Neural progenitor cell (in vitro differentiated cells): ENCODE measurements at regions not wholly inside any gene's neighbourhood (a gene's known extent, or its start where the extent isn't known, plus 50 kb on each side); places are given as distances from the start of the nearest gene placed in this dataset.
A peak's percentile ranks its signal among the peaks of the same experiment; 100 is the strongest.

ENCODE experiments used
- DNase-seq: peaks from one replicate; pipeline ENCODE4 v3.0.0-alpha.2; 2016; ENCODE audit warnings: low spot score
- H2AFZ ChIP-seq: fragments of 200-600 bp; sonication (generic); replicated peaks from 2 replicates; pipeline ENCODE4 v1.6.1; 2016; ENCODE audit warnings: antibody characterized with exemption
- H3F3A ChIP-seq: fragments of 200-600 bp; sonication (generic); 2 replicates; pipeline ENCODE4 v1.6.1; 2016; ENCODE audit warnings: antibody characterized with exemption, low read depth
- H3K27ac ChIP-seq: fragments of 200-600 bp; sonication (generic); 2 replicates; pipeline ENCODE4 v1.5.1; 2016; ENCODE audit warnings: mild to moderate bottlenecking
- H3K27me3 ChIP-seq: fragments of 200-600 bp; sonication (generic); 2 replicates; pipeline ENCODE4 v1.6.1; 2016; ENCODE audit warnings: mild to moderate bottlenecking, moderate library complexity
- H3K36me3 ChIP-seq: fragments of 200-600 bp; sonication (generic); 2 replicates; pipeline ENCODE4 v1.5.1; 2016
- H3K4me1 ChIP-seq: fragments of 200-600 bp; sonication (generic); 2 replicates; pipeline ENCODE4 v1.6.1; 2016; ENCODE audit warnings: mixed run types
- H3K4me2 ChIP-seq: fragments of 200-600 bp; sonication (generic); 2 replicates; pipeline ENCODE4 v1.6.1; 2016
- H3K4me3 ChIP-seq: fragments of 200-600 bp; sonication (generic); 2 replicates; pipeline ENCODE4 v1.5.1; 2016
- H3K79me2 ChIP-seq: fragments of 200-600 bp; sonication (generic); 2 replicates; pipeline ENCODE4 v1.6.1; 2016; ENCODE audit warnings: low read depth
- H3K9ac ChIP-seq: fragments of 200-600 bp; sonication (generic); 2 replicates; pipeline ENCODE4 v1.6.1; 2016
- H3K9me3 ChIP-seq: fragments of 200-600 bp; sonication (generic); 2 replicates; pipeline ENCODE4 v1.5.1; 2016; ENCODE audit warnings: low read depth
- H4K20me1 ChIP-seq: fragments of 200-600 bp; sonication (generic); 2 replicates; pipeline ENCODE4 v1.6.1; 2016; ENCODE audit warnings: low read depth
- H3K27ac Mint-ChIP-seq: 3 replicates; pipeline ENCODE4 v1.8.0; 2021; ENCODE audit warnings: mixed read lengths
- H3K27me3 Mint-ChIP-seq: 2 replicates; pipeline ENCODE4 v1.8.0; 2022; ENCODE audit warnings: low read depth, mild to moderate bottlenecking, inconsistent platforms, moderate library complexity, mixed read lengths; ENCODE audit not compliant: insufficient read depth
- H3K36me3 Mint-ChIP-seq: 3 replicates; pipeline ENCODE4 v1.8.0; 2021; ENCODE audit warnings: mixed read lengths
- H3K4me1 Mint-ChIP-seq: 3 replicates; pipeline ENCODE4 v1.8.0; 2021; ENCODE audit warnings: mixed read lengths
- H3K4me3 Mint-ChIP-seq: 3 replicates; pipeline ENCODE4 v1.8.0; 2021; ENCODE audit warnings: mild to moderate bottlenecking, moderate library complexity, mixed read lengths
- H3K9me3 Mint-ChIP-seq: 3 replicates; pipeline ENCODE4 v1.8.0; 2020; ENCODE audit warnings: mixed read lengths
- EZH2 ChIP-seq: fragments of 200-600 bp; sonication (generic); IDR thresholded peaks from 2 replicates; pipeline ENCODE4 v1.6.1; 2017; ENCODE audit warnings: antibody characterized with exemption, mild to moderate bottlenecking, moderate library complexity
- EZH2phosphoT487 ChIP-seq: fragments of 200-600 bp; sonication (generic); IDR thresholded peaks from 2 replicates; pipeline ENCODE4 v1.6.1; 2017; ENCODE audit warnings: antibody characterized with exemption
- TF ChIP-seq, protein P1 (sequence below): fragments of 200-600 bp; sonication (generic); IDR thresholded peaks from 2 replicates; pipeline ENCODE4 v1.5.1; 2017; ENCODE audit warnings: antibody characterized with exemption, mild to moderate bottlenecking

- no peaks in the 10 kb centered on the region for H3K4me1 ChIP-seq
- H3K4me1 Mint-ChIP-seq: peaks cover 9% of the 10 kb centered on the region
Observed at GRCh38 chr6:104591573-104592334, 268.0 kb downstream of the HACE1 start.

DNA sequence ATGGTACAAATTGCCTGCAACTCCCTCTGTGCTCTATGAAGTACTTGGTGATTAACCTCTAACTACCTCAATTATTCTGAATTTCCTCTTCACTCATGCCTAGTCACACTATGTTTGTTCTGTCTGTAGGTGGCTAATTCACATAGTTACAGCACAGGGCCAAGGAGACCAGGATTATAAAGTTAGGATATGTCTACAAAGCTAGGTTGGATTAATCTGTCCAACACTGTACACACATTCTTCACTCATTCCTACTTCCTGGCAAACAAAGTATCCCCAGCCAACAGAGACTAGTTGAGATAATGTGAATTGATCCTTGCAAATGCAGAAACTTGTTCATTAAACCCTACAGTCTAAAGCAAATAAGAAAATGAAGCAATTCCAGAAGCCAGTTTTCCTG, 269.8 kb downstream of the HACE1 start:
- no peaks in the 10 kb centered on the region for H3F3A ChIP-seq
- H3K9me3 ChIP-seq: no peaks in the 10 kb centered on the region
- no peak overlapping the region for H2AFZ ChIP-seq
- H3K4me1 ChIP-seq: no peaks in the 10 kb centered on the region
- no peak overlapping the region for H3K9ac ChIP-seq
- no peaks in the 10 kb centered on the region for H3K79me2 ChIP-seq
- H3K4me3 ChIP-seq: no peak overlapping the region
- no peaks in the 10 kb centered on the region for H3K27me3 ChIP-seq
- TF ChIP-seq EZH2 (no peak), EZH2phosphoT487 (no peak)
- TF ChIP-seq, protein P1, sequence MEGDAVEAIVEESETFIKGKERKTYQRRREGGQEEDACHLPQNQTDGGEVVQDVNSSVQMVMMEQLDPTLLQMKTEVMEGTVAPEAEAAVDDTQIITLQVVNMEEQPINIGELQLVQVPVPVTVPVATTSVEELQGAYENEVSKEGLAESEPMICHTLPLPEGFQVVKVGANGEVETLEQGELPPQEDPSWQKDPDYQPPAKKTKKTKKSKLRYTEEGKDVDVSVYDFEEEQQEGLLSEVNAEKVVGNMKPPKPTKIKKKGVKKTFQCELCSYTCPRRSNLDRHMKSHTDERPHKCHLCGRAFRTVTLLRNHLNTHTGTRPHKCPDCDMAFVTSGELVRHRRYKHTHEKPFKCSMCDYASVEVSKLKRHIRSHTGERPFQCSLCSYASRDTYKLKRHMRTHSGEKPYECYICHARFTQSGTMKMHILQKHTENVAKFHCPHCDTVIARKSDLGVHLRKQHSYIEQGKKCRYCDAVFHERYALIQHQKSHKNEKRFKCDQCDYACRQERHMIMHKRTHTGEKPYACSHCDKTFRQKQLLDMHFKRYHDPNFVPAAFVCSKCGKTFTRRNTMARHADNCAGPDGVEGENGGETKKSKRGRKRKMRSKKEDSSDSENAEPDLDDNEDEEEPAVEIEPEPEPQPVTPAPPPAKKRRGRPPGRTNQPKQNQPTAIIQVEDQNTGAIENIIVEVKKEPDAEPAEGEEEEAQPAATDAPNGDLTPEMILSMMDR: no peak
- H3K4me3 Mint-ChIP-seq: no peak overlapping the region
- H3K27me3 Mint-ChIP-seq: peaks cover 2% of the 10 kb centered on the region
- no peaks in the 10 kb centered on the region for H4K20me1 ChIP-seq
- no peaks in the 10 kb centered on the region for H3K36me3 Mint-ChIP-seq
- H3K27ac ChIP-seq: no peak overlapping the region
- peaks cover 9% of the 10 kb centered on the region for H3K4me1 Mint-ChIP-seq
- H3K27ac Mint-ChIP-seq: no peak overlapping the region
- H3K36me3 ChIP-seq: no peaks in the 10 kb centered on the region
- no peaks in the 10 kb centered on the region for H3K9me3 Mint-ChIP-seq
- H3K4me2 ChIP-seq: no peak overlapping the region
- no peak for DNase-seq

More at GRCh38 chr6:104591573-104592334, 268.0 kb downstream of the HACE1 start:
- Histone ChIP-seq H3F3A (no peaks in the 10 kb centered on the region), H3K9me3 (no peaks in the 10 kb centered on the region), H4K20me1 (no peaks in the 10 kb centered on the region), H3K27ac (no peak overlapping the region), H3K36me3 (no peaks in the 10 kb centered on the region), H3K4me3 (no peak overlapping the region), H3K9ac (no peak overlapping the region), H3K4me2 (no peak overlapping the region), H3K79me2 (no peaks in the 10 kb centered on the region), H3K27me3 (no peaks in the 10 kb centered on the region), H2AFZ (peak overlapping the region; percentile 74)
- no peaks in the 10 kb centered on the region for H3K36me3 Mint-ChIP-seq
- peak overlapping the region; percentile 85 for H3K27ac Mint-ChIP-seq
- no peaks in the 10 kb centered on the region for H3K9me3 Mint-ChIP-seq
- no peak overlapping the region for H3K4me3 Mint-ChIP-seq
- DNase-seq: no peak
- TF ChIP-seq EZH2phosphoT487 (no peak), EZH2 (no peak)
- TF ChIP-seq, protein P1: no peak
- peaks cover 3% of the 10 kb centered on the region for H3K27me3 Mint-ChIP-seq

GRCh38 chr6:104585646-104586045, 274.1 kb downstream of the HACE1 start:
- Histone ChIP-seq H3K27ac (no peak overlapping the region), H3K36me3 (no peaks in the 10 kb centered on the region), H3K27me3 (no peaks in the 10 kb centered on the region), H3K9ac (no peak overlapping the region), H3K79me2 (no peaks in the 10 kb centered on the region), H3K4me2 (no peak overlapping the region), H4K20me1 (no peaks in the 10 kb centered on the region), H2AFZ (no peak overlapping the region), H3K9me3 (no peaks in the 10 kb centered on the region), H3F3A (no peaks in the 10 kb centered on the region), H3K4me3 (no peak overlapping the region), H3K4me1 (no peaks in the 10 kb centered on the region)
- Mint-ChIP-seq H3K4me3 (no peak overlapping the region), H3K4me1 (no peaks in the 10 kb centered on the region), H3K27ac (no peak overlapping the region), H3K9me3 (no peaks in the 10 kb centered on the region), H3K36me3 (no peaks in the 10 kb centered on the region), H3K27me3 (peaks cover 2% of the 10 kb centered on the region)
- TF ChIP-seq EZH2phosphoT487 (no peak), EZH2 (no peak)
- TF ChIP-seq, protein P1: no peak
- no peak for DNase-seq
